ENCODE measurements at regions not wholly inside any gene's neighbourhood (a gene's known extent, or its start where the extent isn't known, plus 50 kb on each side); places are given as distances from the start of the nearest gene placed in this dataset.

DNA sequence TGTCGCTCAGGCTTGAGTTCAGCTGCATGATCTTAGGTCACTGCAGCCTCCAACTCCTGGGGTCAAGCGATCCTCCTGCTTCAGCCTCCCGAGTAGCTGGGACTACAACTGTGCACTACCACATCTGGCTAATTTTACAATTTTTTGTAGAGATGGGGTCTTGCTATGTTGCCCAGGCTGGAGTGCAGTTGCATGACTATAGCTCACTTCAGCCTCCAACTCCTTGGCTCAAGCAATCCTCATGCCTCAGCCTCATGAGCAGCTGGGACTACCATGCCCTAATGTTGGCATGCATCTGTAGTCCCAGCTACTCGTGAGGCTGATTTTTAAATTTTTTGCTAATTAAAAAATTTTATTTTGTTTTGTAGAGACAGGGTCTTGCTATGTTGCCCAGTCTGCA lies 101.9 kb upstream of the NPTX2 start:
- DNase-seq (ENCODE audit: low read depth in 2 of 2) = no peak

GRCh38 chr7:98514211-98515031 lies 102.7 kb upstream of the NPTX2 start:
- DNase-seq (ENCODE audit: low read depth in 2 of 2) = no peak

- DNase-seq (ENCODE audit: low read depth in 2 of 2) = no peak
Measured at GRCh38 chr7:98511175-98511574, 105.9 kb upstream of the NPTX2 start.

- DNase-seq (ENCODE audit: low read depth in 2 of 2) = no peak
Measured at GRCh38 chr7:98509836-98510235, 107.2 kb upstream of the NPTX2 start.

GRCh38 chr7:98506471-98506870 lies 105.6 kb upstream of the BAIAP2L1 start:
- no peak for DNase-seq (ENCODE audit: low read depth in 2 of 2)

- DNase-seq (ENCODE audit: low read depth in 2 of 2) = no peak
Measured at GRCh38 chr7:98500764-98501163, 99.9 kb upstream of the BAIAP2L1 start.

- no peak for DNase-seq (ENCODE audit: low read depth in 2 of 2)
Measured at GRCh38 chr7:98496618-98497017, 95.7 kb upstream of the BAIAP2L1 start.

GRCh38 chr7:98495200-98495955 lies 94.5 kb upstream of the BAIAP2L1 start:
- no peak for DNase-seq (ENCODE audit: low read depth in 2 of 2)

GRCh38 chr7:98493030-98493778 lies 92.3 kb upstream of the BAIAP2L1 start:
- DNase-seq (ENCODE audit: low read depth in 2 of 2) = no peak

- no peak for DNase-seq (ENCODE audit: low read depth in 2 of 2)
Measured at GRCh38 chr7:98488167-98488566, 87.3 kb upstream of the BAIAP2L1 start.

GRCh38 chr7:98483964-98484545 lies 83.2 kb upstream of the BAIAP2L1 start:
- DNase-seq (ENCODE audit: low read depth in 2 of 2) = no peak

DNA sequence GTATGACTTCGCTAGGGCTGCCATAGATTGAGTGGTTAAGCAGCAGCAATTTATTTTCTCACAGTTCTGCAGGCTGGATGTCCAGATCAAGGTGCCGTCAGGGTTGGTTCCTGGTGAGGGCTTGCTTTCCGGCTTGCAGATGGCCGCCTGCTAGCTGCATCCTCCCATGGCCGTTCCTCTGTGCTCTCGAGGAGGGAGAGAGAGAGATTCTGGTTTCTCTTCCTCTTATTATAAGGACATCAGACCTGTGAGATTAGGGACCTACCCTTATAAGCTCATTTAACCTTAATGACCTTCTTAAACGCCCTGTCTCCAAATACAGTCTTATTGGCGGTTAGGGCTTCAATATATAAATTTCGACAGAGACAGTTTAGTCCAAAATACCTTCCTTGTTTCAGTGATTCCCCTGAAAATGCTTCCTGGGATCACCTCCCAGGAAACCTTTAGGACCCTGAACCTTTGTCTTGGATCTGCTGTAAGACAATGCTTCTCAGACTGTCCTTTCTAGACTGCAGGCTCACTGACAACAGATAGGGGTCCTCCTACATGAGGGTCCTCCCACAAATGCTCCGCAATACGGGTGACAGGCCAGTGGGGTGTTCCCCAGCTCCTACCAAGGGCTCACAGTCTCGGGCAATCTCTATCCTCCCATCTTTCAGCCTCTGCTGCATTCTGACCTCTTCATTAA lies 82.5 kb upstream of the BAIAP2L1 start:
- no peak for DNase-seq (ENCODE audit: low read depth in 2 of 2)

DNA sequence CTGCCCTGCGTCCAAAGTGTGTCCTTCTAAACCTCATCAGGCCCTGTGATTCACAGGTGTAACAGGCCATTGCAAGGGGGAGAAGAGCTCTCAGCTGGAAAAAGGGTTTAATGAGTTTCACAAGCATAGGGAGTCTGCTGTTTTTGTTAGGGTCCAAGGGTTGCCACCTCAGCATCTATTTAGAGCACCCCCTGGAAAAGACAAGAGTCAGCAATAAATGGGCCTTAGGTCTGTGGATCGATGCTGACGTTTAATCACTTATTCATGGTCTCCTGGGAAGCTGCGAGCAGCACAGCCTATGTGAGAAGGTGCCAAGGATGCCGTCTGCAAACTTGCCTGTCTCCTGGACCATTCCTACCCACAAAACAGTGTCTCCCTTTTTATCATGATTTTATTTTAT lies 78.4 kb upstream of the BAIAP2L1 start:
- no peak for DNase-seq (ENCODE audit: low read depth in 2 of 2)

GRCh38 chr7:98475352-98475751 lies 74.5 kb upstream of the BAIAP2L1 start:
- DNase-seq (ENCODE audit: low read depth in 2 of 2) = no peak

GRCh38 chr7:98474558-98474957 lies 73.7 kb upstream of the BAIAP2L1 start:
- DNase-seq (ENCODE audit: low read depth in 2 of 2) = no peak

- DNase-seq (ENCODE audit: low read depth in 2 of 2) = no peak
Measured at GRCh38 chr7:98472521-98472954, 71.6 kb upstream of the BAIAP2L1 start.

DNA sequence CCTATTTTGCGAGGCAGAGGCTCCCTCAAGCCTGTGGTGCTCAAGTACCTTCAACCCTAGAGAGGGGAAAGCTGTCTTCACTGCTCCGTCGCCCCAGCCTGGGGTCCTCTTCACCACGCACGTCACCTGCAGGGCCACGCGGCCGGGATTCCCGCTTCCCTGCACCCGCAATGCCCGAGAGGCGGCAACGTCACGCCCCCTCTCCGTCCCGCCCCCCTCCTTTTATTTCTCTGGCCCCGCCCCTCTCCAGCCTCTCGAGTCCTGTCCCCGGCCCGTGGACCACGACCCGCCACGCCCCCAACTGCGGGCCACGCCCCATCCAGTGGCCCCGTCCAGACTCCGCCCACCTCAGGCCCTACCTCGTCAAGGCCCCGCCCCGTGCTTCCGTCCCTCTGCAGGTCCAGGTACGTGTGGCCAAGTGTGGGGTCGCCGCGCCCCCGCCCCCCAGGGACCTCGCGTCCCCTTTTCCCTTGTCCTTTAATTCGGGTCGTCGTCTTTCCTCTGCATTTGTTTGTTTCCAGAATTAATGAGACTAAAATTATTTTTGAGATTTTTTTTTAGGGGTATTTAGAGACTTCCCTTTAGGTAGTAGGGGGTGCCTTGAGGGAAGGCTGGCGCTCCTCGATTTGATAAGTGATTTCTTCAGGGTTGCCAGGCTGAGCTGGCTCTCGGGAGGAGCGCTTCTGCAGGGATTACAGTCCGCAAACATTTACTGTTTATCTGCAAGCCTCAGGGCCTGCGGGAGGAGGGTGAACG lies 69.8 kb upstream of the BAIAP2L1 start:
- DNase-seq (ENCODE audit: low read depth in 2 of 2) = no peak

DNA sequence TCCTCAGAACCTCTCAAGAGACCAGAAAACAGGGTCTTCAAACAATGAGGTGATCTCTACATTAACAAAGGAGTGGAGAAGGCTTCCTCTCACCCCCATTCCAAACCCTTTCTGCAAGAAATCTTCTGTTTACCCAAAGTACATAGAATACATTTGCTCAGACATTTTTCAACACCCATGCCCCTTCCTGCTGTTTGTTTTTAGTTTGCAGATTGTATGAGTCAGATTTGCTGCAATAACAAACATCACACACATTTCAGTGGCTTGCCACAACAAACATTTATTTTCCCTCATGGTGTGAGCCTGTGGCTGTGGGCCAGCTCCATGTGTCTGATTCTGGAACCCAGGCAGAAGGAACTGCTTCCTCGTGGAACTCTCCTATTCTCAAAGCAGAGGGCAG lies 68.2 kb upstream of the BAIAP2L1 start:
- no peak for DNase-seq (ENCODE audit: low read depth in 2 of 2)

- no peak for DNase-seq (ENCODE audit: low read depth in 2 of 2)
Measured at GRCh38 chr7:98467570-98468312, 66.9 kb upstream of the BAIAP2L1 start.

DNA sequence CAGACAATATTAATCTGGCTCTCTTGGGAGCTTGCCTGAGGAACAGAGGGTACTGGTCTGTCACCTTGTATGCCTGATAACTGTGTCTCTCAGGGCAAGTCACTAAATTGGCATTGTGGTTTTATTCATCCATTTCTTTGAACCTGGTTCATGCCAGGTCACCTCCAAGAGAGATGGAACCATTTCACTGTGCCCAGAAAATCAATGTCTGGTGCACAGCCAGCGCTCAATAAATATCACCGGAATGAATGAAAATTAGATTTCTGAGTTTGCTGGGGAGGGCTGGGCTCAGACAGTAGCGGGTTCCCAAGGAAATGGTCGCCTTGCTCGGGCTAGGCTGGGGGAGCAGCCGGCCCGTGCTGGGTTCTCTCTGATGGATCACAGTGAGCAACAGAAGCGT lies 64.1 kb upstream of the BAIAP2L1 start:
- no peak for DNase-seq (ENCODE audit: low read depth in 2 of 2)
